ENCODE measurements at regions not wholly inside any gene's neighbourhood (a gene's known extent, or its start where the extent isn't known, plus 50 kb on each side); places are given as distances from the start of the nearest gene placed in this dataset.

DNA sequence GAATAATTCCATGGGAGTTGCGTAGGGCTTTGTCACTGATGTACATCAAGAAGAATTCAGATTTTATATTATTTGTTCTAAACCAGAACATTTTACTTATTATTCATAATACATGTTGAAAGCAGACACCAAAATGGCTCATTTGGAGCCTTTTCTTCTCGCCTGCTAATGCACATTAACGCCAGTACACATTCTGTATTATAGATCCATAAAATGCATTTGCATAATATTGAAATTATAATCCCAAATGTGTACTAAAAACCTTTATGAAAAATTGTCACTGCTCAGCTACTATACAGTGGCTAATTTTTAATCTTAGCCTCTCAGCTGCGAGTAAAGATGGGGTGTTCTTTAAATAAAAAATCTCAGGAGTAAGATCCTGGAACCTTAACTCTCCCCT, 452.2 kb upstream of the HNRNPA3 start:
- TF ChIP-seq POLR2AphosphoS5 (IDR thresholded peaks at IDR 0.05) (no peak), POLR2A (IDR thresholded peaks at IDR 0.05) (no peak)
- TF ChIP-seq, protein P1, sequence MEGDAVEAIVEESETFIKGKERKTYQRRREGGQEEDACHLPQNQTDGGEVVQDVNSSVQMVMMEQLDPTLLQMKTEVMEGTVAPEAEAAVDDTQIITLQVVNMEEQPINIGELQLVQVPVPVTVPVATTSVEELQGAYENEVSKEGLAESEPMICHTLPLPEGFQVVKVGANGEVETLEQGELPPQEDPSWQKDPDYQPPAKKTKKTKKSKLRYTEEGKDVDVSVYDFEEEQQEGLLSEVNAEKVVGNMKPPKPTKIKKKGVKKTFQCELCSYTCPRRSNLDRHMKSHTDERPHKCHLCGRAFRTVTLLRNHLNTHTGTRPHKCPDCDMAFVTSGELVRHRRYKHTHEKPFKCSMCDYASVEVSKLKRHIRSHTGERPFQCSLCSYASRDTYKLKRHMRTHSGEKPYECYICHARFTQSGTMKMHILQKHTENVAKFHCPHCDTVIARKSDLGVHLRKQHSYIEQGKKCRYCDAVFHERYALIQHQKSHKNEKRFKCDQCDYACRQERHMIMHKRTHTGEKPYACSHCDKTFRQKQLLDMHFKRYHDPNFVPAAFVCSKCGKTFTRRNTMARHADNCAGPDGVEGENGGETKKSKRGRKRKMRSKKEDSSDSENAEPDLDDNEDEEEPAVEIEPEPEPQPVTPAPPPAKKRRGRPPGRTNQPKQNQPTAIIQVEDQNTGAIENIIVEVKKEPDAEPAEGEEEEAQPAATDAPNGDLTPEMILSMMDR (IDR thresholded peaks at IDR 0.05) = no peak

Data from stomach (tissue), 4 donors.